HG03439 (cell line): ENCODE measurements at regions not wholly inside any gene's neighbourhood (a gene's known extent, or its start where the extent isn't known, plus 50 kb on each side); places are given as distances from the start of the nearest gene placed in this dataset.
"Not testable (repeated sequence)": the region's sequence is repeated elsewhere in the genome, so short reads cannot be mapped to it uniquely, and the experiment has no call there.

ENCODE experiments used
- ATAC-seq: cut with Tn5 transposase; IDR thresholded peaks from one replicate; pipeline ENCODE4 v1.9.1; 2021; ENCODE audit warnings: mild to moderate bottlenecking, moderate library complexity; ENCODE audit not compliant: unreplicated experiment

- no peak for ATAC-seq
Measured at GRCh38 chr1:157410457-157410856, 141.9 kb downstream of the FCRL5 start.

DNA sequence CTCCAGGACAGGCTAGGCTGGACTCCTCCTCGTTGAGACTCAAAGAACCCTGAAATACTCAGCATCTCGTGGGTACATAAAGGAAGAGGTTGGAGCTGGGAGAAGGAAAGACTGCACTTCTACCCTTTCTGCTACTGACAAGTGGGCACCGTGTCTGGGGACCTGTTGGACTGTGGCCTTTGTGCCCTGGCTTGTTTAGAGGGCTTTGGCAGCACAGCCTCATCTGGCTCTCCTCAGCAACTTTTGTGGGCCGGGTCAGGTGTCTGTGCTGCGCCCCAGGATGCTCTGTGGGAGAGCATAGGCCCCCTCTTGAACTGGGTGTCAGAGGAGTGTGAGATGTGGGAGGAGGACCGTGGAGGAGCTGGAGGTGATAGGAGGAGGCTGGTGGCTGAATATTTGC lies 142.4 kb downstream of the FCRL5 start:
- no peak for ATAC-seq

DNA sequence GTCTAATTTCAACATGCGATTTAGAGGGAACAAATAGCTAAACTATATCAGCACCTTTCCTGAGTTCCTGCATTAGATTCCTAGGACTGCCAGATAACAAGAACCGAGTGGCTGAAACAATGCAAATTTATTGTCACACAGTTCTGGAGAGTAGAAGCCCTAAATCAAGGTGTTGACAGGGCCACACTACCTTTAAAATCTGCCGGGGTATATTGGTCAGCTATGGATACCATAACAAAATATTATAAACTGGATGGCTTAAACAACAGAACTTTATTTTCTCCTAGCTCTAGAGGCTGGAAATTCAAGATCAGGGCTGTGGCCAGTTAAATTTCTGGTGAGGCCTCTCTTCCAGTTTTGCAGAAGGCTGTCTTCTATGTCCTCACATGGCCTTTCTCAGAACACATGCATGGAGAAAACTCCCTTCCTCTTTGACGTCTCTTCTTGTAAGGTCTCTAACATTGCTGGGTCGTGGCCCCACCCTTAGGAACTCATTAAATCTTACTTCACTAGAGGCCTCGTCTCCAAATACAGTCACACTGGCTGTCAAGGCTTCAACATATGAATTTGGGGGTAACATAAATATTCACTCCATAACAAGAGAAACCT lies 144.3 kb downstream of the FCRL5 start:
- no peak for ATAC-seq

GRCh38 chr1:157407367-157407766 lies 144.9 kb downstream of the FCRL5 start:
- ATAC-seq = no peak

GRCh38 chr1:157405662-157406061 lies 146.7 kb downstream of the FCRL5 start:
- ATAC-seq = no peak

DNA sequence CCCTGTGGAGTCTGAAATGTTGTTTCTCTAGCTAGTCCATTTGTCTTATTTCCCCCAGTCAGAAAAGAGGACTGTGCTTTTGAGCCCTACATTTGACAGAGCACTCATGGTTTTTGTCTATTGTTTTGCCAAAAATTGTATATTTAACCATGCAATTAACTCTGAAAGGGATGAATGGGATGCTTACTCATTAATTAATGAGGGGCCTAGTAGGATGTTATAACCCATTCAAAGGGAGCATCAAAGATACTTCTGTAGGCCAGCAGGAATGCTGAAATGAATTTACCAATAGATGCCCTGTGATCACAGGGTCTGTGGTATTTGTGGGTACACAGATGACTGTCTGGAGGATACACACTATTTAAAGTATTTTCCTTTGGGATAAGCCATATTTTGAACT lies 147.7 kb downstream of the FCRL5 start:
- ATAC-seq = no peak

- ATAC-seq = no peak
Measured at GRCh38 chr1:157404063-157404501, 148.2 kb downstream of the FCRL5 start.

DNA sequence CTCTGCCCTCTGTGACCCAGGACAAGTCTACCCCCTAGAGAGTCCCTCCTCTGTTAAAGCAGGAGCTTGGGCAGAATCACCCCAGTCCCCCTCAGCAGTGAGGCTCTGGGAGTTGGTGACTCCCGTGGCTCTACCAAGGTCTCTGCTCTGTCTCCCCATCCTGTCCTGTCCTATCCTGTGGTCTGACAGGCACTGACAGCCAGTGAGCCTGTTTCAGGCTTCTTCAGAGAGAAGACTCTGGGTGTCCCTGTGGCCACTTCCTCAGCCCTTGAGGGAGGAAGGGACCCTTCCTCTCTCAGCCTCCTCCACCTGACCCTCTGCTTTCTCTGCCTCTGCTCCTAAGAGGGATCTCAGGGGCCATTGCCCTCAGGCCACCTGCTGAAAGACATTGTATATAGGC lies 148.7 kb downstream of the FCRL5 start:
- no peak for ATAC-seq

DNA sequence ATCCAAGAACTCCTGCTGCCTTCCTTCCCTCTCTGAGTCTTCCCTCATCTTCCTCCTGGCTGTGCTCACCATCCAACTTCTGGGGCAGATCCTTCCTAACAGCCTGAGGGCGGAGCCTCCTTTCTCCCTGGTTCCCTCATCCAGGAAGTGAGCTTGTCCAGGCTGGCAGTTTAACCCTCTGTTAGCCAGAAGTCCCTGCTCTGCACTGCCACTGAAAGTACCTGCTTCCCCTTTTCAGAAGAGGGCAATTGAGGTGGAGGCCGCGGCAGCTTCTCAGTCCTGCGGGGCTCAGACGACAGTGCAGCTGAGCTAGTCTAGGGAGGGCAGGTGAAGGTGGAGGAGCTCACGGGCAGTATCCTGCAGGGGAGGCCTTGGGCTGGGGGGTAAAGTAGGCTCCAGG lies 149.1 kb downstream of the FCRL5 start:
- ATAC-seq = peak; percentile 59

DNA sequence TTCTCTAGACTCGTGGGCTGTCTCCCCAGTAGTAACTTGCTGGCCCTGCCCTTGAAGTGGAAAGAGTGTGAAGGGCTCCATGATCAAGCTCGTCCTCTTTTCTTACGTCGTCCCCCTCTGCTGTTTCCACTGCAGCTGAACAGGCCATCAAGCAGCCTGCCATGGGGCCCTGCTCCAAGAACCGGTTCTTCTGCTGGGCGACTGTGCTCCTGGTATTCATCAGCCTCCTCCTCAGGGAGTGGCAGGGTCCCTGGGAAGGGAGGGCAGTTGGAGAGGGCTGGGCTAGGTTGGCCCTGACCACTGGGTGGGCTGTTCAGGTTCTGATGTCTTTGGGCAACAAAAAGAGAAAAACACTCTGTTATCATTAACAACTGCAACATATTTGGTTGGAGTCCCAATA lies 151.5 kb downstream of the FCRL5 start:
- no peak for ATAC-seq

- ATAC-seq = no peak
Measured at GRCh38 chr1:157399984-157400382, 152.3 kb downstream of the FCRL5 start.

- ATAC-seq = no peak
Measured at GRCh38 chr1:157399343-157399983, 152.9 kb downstream of the FCRL5 start.

DNA sequence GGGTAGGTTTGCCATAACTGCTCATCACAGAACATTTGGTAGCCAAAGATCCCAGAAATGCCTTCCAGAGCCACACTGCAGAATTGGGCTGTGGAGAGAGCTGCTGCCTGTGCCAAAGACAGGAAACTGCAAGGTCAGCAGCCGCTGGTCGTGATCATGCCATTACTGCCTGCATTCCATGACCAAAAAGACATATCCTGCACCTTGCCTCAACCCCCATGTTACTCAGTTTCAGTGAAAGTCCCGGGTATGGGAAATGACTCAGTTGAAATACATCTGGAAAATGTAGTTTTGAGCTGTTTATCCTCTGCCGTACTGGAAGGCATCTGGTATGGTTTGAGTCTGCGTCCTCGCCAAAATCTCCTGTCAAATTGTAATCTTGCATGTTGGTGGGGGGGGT lies 161.7 kb downstream of the FCRL5 start:
- no peak for ATAC-seq

DNA sequence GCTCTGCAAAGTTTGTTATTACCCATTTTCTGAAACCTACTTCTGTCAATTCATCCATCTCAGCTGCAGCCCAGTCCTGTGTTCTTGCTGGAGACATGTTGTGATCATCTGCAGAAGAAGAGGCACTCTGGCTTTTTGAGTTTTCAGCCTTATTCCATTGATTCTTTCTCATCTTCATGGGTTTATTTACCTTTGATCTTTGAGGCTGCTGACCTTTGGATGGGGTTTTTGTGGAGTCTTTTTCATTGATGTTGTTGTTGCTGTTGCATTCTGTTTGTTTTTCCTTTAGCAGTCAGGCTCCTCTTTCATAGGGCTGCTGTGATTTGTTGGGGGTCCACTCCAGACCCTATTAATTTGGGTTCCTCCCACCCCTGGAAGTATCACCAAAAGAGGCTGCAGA lies 164.3 kb downstream of the FCRL5 start:
- ATAC-seq = no peak

GRCh38 chr1:157384258-157384657 lies 168.1 kb downstream of the FCRL5 start:
- ATAC-seq = no peak

GRCh38 chr1:157382351-157382750 lies 170.0 kb downstream of the FCRL5 start:
- no peak for ATAC-seq

GRCh38 chr1:157380523-157380922 lies 171.8 kb downstream of the FCRL5 start:
- ATAC-seq = no peak

DNA sequence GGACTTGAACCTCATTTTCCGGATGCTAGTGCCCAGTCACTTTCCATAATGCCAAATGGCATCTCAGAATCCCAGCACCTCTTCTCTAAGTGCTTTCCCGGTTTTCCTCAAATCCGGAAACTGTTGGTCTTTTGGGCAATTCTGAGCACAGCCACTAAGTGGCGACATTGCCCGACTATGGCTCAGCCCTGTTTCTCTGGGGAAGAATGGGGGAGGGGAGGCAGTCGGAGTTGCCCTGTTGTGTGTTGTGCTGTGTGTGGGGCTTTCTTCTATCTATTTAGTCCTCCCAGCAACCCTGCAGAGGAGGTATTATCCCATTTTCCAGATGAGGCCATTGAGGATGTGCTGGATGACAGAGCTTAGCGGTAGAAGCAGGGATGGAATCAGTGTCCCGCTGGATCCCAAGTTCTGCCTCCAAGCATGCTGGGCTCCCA lies 175.0 kb downstream of the FCRL5 start:
- not testable (repeated sequence) for ATAC-seq

DNA sequence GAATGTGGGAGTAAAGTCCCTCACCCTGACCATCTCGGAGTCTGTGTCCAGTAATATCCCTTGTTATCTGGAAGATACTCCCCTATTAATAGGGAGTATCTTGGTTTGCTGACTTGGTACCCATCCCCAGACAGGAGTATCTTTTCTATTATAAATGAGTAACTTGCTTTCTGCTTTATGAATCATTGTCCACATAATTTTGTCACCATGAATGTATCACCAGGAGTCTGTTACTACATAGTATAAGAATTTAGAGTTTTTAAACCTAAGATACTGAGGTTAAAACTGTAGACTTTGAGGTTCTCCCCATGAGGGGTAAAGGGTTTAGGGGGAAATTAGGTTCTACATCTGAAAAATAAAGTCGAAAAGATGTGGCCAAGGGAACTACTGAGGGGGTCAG lies 175.6 kb downstream of the FCRL5 start:
- ATAC-seq = no peak

- not testable (repeated sequence) for ATAC-seq
Measured at GRCh38 chr1:157372311-157372710, 180.0 kb downstream of the FCRL5 start.

DNA sequence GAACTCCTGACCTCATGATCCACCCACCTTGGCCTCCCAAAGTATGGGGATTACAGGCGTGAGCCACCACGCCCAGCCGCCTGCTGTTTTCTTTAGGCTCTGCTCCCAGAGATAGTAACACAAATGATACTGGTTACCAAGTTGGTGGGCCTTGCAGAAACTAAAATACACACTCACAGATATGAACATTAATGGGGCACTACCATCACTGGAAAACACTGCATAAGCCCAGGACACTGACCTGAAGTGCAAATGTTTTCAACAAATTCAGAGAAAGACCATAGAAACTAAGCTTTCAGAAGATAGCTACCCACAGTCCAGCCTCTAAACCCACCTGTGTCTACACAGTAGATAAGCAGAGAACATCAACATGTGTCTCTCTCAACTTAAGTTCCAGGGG lies 180.5 kb downstream of the FCRL5 start:
- no peak for ATAC-seq

- no peak for ATAC-seq
Measured at GRCh38 chr1:157371221-157371620, 181.1 kb downstream of the FCRL5 start.

GRCh38 chr1:157370698-157371097 lies 181.6 kb downstream of the FCRL5 start:
- no peak for ATAC-seq
